Endodermal cell (in vitro differentiated cells): ENCODE measurements at regions not wholly inside any gene's neighbourhood (a gene's known extent, or its start where the extent isn't known, plus 50 kb on each side); places are given as distances from the start of the nearest gene placed in this dataset.

Experiments used
- DNase-seq: peaks from one replicate; pipeline ENCODE4 v3.0.0-alpha.2; 2017
- H3K27ac ChIP-seq: 2 replicates; pipeline ENCODE4 v1.5.1; 2013; ENCODE audit warnings: mild to moderate bottlenecking, low read depth, low read length, moderate library complexity
- H3K27me3 ChIP-seq: 2 replicates; pipeline ENCODE4 v1.6.1; 2013; ENCODE audit warnings: mild to moderate bottlenecking, low read length, moderate library complexity; ENCODE audit not compliant: insufficient read depth, control insufficient read depth, poor library complexity, severe bottlenecking
- H3K36me3 ChIP-seq: 2 replicates; pipeline ENCODE4 v1.7.0; 2013; ENCODE audit warnings: mild to moderate bottlenecking, low read length, moderate library complexity; ENCODE audit not compliant: control insufficient read depth, insufficient read depth
- H3K4me1 ChIP-seq: one replicate; pipeline ENCODE4 v1.7.0; 2013; ENCODE audit warnings: low read length; ENCODE audit not compliant: control insufficient read depth, insufficient read depth
- H3K4me3 ChIP-seq: 2 replicates; pipeline ENCODE4 v1.5.1; 2013; ENCODE audit warnings: mild to moderate bottlenecking, low read length, moderate library complexity
- H3K9ac ChIP-seq: 2 replicates; pipeline ENCODE4 v1.6.1; 2013; ENCODE audit warnings: mild to moderate bottlenecking, low read length, moderate library complexity; ENCODE audit not compliant: poor library complexity, severe bottlenecking; ENCODE audit errors: extremely low read depth
- H3K9me3 ChIP-seq: 2 replicates; pipeline ENCODE4 v1.6.1; 2013; ENCODE audit warnings: mild to moderate bottlenecking, low read length, moderate library complexity; ENCODE audit not compliant: control insufficient read depth
- H3K27ac Mint-ChIP-seq: 2 replicates; pipeline ENCODE4 v1.8.0; 2020; ENCODE audit warnings: mixed read lengths
- H3K27me3 Mint-ChIP-seq: 2 replicates; pipeline ENCODE4 v1.8.0; 2021; ENCODE audit warnings: mild to moderate bottlenecking, mixed read lengths; ENCODE audit not compliant: insufficient read depth
- H3K36me3 Mint-ChIP-seq: 2 replicates; pipeline ENCODE4 v1.8.0; 2020; ENCODE audit warnings: low read depth, mixed read lengths
- H3K4me1 Mint-ChIP-seq: 2 replicates; pipeline ENCODE4 v1.8.0; 2020; ENCODE audit warnings: mixed read lengths
- H3K4me3 Mint-ChIP-seq: 2 replicates; pipeline ENCODE4 v1.8.0; 2020; ENCODE audit warnings: mild to moderate bottlenecking, moderate library complexity, mixed read lengths
- H3K9me3 Mint-ChIP-seq: 2 replicates; pipeline ENCODE4 v1.8.0; 2020; ENCODE audit warnings: mild to moderate bottlenecking, mixed read lengths
- CTCF ChIP-seq: fragments of 200-600 bp; sonication (generic); conservative IDR thresholded peaks from 2 replicates; pipeline ENCODE4 v1.5.0; 2021; ENCODE audit warnings: antibody characterized with exemption, mild to moderate bottlenecking
- WGBS, 2 experiments: methylation state at CpG; one replicate each; pipeline versions ENCODE4 v1.1.5 to v1.1.7; 2013; ENCODE audit warnings: missing lambda C conversion rate in 2 of 2, mixed read lengths in 1 of 2; ENCODE audit not compliant: insufficient coverage in 1 of 2, insufficient read length in 1 of 2; 5-methylcytosine and 5-hydroxymethylcytosine counted together

GRCh38 chr10:33552290-33552689 lies 217.8 kb upstream of the NRP1 start:
- Mint-ChIP-seq H3K4me3 (no peak overlapping the region), H3K27me3 (no peaks in the 10 kb centered on the region), H3K27ac (no peak overlapping the region), H3K36me3 (no peaks in the 10 kb centered on the region), H3K4me1 (no peaks in the 10 kb centered on the region), H3K9me3 (no peaks in the 10 kb centered on the region)
- 92 to 100% methylated on average over 3 to 4 of the region's 4 CpGs for WGBS, 2 experiments
- H3K4me1 ChIP-seq: peaks cover 4% of the 10 kb centered on the region
- H3K27me3 ChIP-seq: no peaks in the 10 kb centered on the region
- H3K36me3 ChIP-seq: no peaks in the 10 kb centered on the region
- no peak for DNase-seq
- no peak overlapping the region for H3K9ac ChIP-seq
- H3K4me3 ChIP-seq: no peak overlapping the region
- peaks cover 5% of the 10 kb centered on the region for H3K9me3 ChIP-seq
- no peak for TF ChIP-seq CTCF
- no peak overlapping the region for H3K27ac ChIP-seq

- H3K27ac Mint-ChIP-seq: no peak overlapping the region
- no peaks in the 10 kb centered on the region for H3K4me1 Mint-ChIP-seq
- Histone ChIP-seq H3K27ac (no peak overlapping the region), H3K4me1 (peaks cover 4% of the 10 kb centered on the region), H3K9ac (no peak overlapping the region), H3K4me3 (no peak overlapping the region), H3K27me3 (no peaks in the 10 kb centered on the region), H3K36me3 (no peaks in the 10 kb centered on the region), H3K9me3 (peaks cover 5% of the 10 kb centered on the region)
- H3K4me3 Mint-ChIP-seq: no peak overlapping the region
- no peak for TF ChIP-seq CTCF
- 91 to 100% methylated on average over 1 of the region's 1 CpG for WGBS, 2 experiments
- DNase-seq: no peak
- H3K36me3 Mint-ChIP-seq: no peaks in the 10 kb centered on the region
- no peaks in the 10 kb centered on the region for H3K27me3 Mint-ChIP-seq
- H3K9me3 Mint-ChIP-seq: no peaks in the 10 kb centered on the region
Observed at GRCh38 chr10:33550811-33551210, 216.3 kb upstream of the NRP1 start.

GRCh38 chr10:33547976-33548375 lies 213.5 kb upstream of the NRP1 start:
- Mint-ChIP-seq H3K27me3 (no peaks in the 10 kb centered on the region), H3K4me3 (no peak overlapping the region), H3K36me3 (no peaks in the 10 kb centered on the region), H3K9me3 (no peaks in the 10 kb centered on the region), H3K4me1 (no peaks in the 10 kb centered on the region), H3K27ac (no peak overlapping the region)
- no peak overlapping the region for H3K27ac ChIP-seq
- H3K36me3 ChIP-seq: no peaks in the 10 kb centered on the region
- DNase-seq: no peak
- TF ChIP-seq CTCF: no peak
- H3K27me3 ChIP-seq: no peaks in the 10 kb centered on the region
- peaks cover 5% of the 10 kb centered on the region for H3K9me3 ChIP-seq
- no peak overlapping the region for H3K9ac ChIP-seq
- H3K4me3 ChIP-seq: no peak overlapping the region
- peaks cover 4% of the 10 kb centered on the region for H3K4me1 ChIP-seq
- WGBS, 2 experiments: 89 to 100% methylated on average over 1 to 2 of the region's 2 CpGs
